HepG2 (cell line): ENCODE measurements at regions not wholly inside any gene's neighbourhood (a gene's known extent, or its start where the extent isn't known, plus 50 kb on each side); places are given as distances from the start of the nearest gene placed in this dataset.

ENCODE experiments used
- ATAC-seq: fragments of 200-7000 bp; cut with Tn5 transposase; 3 replicates; pipeline ENCODE4 v1.9.1; 2020; ENCODE audit warnings: mild to moderate bottlenecking, moderate library complexity
- BruUV-seq: library from RNA; stranded (reverse); fragments of 400-500 nt; replicated peaks from 2 replicates; lab custom pipeline; 2021; lab: Mats Ljungman, UMichigan
- CTCF ChIA-PET: fragments of 300-600 bp; formaldehyde crosslinking; extraction: SDS; loops from one replicate; lab custom pipeline; 2021; ENCODE audit warnings: low total read pairs, inconsistent platforms, low intra/inter-chr PET ratio; lab: Yijun Ruan, JAX
- POLR2A ChIA-PET: fragments of 350-600 bp; sonication (Branson Sonifier 250); formaldehyde crosslinking; loops from one replicate; lab custom pipeline; 2020; ENCODE audit warnings: antibody characterized with exemption, inconsistent platforms; lab: Yijun Ruan, JAX
- DNase-seq: peaks from one replicate; pipeline ENCODE4 v3.0.0-alpha.2; 2015; ENCODE audit warnings: low spot score
- FAIRE-seq: peaks from 3 replicates; lab custom pipeline; 2011; peaks lifted over from hg19 to GRCh38; lab: Jason Lieb, UNC
- H2AFZ ChIP-seq: one replicate; pipeline ENCODE4 v1.6.1; 2011; ENCODE audit warnings: low read length, inconsistent platforms
- H3K27ac ChIP-seq: fragments of 300-600 bp; 3 replicates; pipeline ENCODE4 v1.8.0; 2011; ENCODE audit warnings: mixed run types, mild to moderate bottlenecking, mixed read lengths, low read length, inconsistent platforms; ENCODE audit not compliant: insufficient read depth; ENCODE audit errors: extremely low read length
- H3K27me3 ChIP-seq, 2 experiments: fragments of 200-600 bp in 1 of 2; 2 replicates in 1 of 2; 3 replicates in 1 of 2; pipeline versions ENCODE4 v1.6.0 to v1.8.0; 2011; ENCODE audit warnings: low read length in 2 of 2, mild to moderate bottlenecking in 2 of 2, moderate library complexity in 2 of 2, inconsistent platforms in 1 of 2; ENCODE audit not compliant: insufficient read depth in 2 of 2, control insufficient read depth in 1 of 2
- H3K36me3 ChIP-seq, 2 experiments: fragments of 200-600 bp in 1 of 2; replicated peaks in 1 of 2; 2 replicates in 1 of 2; 3 replicates in 1 of 2; pipeline versions ENCODE4 v1.5.1 to v1.8.0; 2011; ENCODE audit warnings: low read length in 2 of 2, inconsistent platforms in 1 of 2; ENCODE audit not compliant: insufficient read depth in 2 of 2, control insufficient read depth in 1 of 2
- H3K4me1 ChIP-seq: 2 replicates; pipeline ENCODE4 v1.5.1; 2012; ENCODE audit warnings: low read length, inconsistent platforms; ENCODE audit not compliant: insufficient read depth
- H3K4me2 ChIP-seq: 2 replicates; pipeline ENCODE4 v1.6.0; 2011; ENCODE audit warnings: low read depth, low read length, inconsistent platforms
- H3K4me3 ChIP-seq, 3 experiments: fragments of 200-600 bp in 1 of 3; sonication (generic), shearing (Covaris generic) in 1 of 3; replicated peaks in 1 of 3; 2 replicates each; pipeline ENCODE4 v1.5.1; 2011 to 2016; ENCODE audit warnings: low read length in 3 of 3, inconsistent platforms in 2 of 3, low read depth in 2 of 3, mild to moderate bottlenecking in 2 of 3, control low read depth in 1 of 3, mixed read lengths in 1 of 3; ENCODE audit not compliant: insufficient read depth in 1 of 3
- H3K79me2 ChIP-seq: one replicate; pipeline ENCODE4 v1.6.1; 2011; ENCODE audit warnings: low read length, inconsistent platforms; ENCODE audit not compliant: insufficient read depth
- H3K9ac ChIP-seq: 2 replicates; pipeline ENCODE4 v1.6.0; 2011; ENCODE audit warnings: mild to moderate bottlenecking, low read depth, low read length, inconsistent platforms; ENCODE audit not compliant: insufficient read depth
- H3K9me3 ChIP-seq: 2 replicates; pipeline ENCODE4 v1.5.1; 2012; ENCODE audit warnings: mild to moderate bottlenecking, low read length
- H4K20me1 ChIP-seq: 2 replicates; pipeline ENCODE4 v1.6.0; 2011; ENCODE audit warnings: inconsistent platforms, mild to moderate bottlenecking, low read length, moderate library complexity; ENCODE audit not compliant: insufficient read depth
- ATF3 ChIP-seq: sonication (generic); formaldehyde crosslinking; IDR thresholded peaks from 2 replicates; pipeline ENCODE4 v1.4.0; 2020; ENCODE audit warnings: missing genetic modification reagents
- MXI1 ChIP-seq: IDR thresholded peaks from 3 replicates; pipeline ENCODE4 v1.6.1; 2012; ENCODE audit warnings: low read depth, low read length, inconsistent platforms, borderline replicate concordance
- PLRG1 ChIP-seq: fragments of 450-650 bp; conservative IDR thresholded peaks from 2 replicates; pipeline ENCODE4 v1.6.1; 2016
- ZBTB39 ChIP-seq: sonication (generic); formaldehyde crosslinking; IDR thresholded peaks from 2 replicates; pipeline ENCODE4 v1.5.0; 2020; ENCODE audit warnings: missing genetic modification reagents
- ZXDC ChIP-seq: sonication (generic); formaldehyde crosslinking; IDR thresholded peaks from 2 replicates; pipeline ENCODE4 v1.5.0; 2020; ENCODE audit warnings: mild to moderate bottlenecking, missing genetic modification reagents
- in situ Hi-C: cut with HindIII; loops from 2 replicates; pipeline ENCODE4 v1.10.0; 2017; ENCODE audit warnings: low pct_unique_long_range_greater_than_20kb; ENCODE audit not compliant: extremely low pct_ligation_motif_present
- intact Hi-C: fragments of 100-400 bp; cut with micrococcal nuclease; formaldehyde crosslinking; loops from one replicate; pipeline ENCODE4 v1.10.0; 2022; ENCODE audit not compliant: unreplicated experiment

GRCh38 chr2:106638580-106638979 is 151.4 kb downstream of the CD8B2 start (continued):
- TF ChIP-seq ZXDC (no peak), PLRG1 (no peak)

GRCh38 chr2:106642679-106643078 is 155.5 kb downstream of the CD8B2 start:
- DNase-seq (no peak), FAIRE-seq (no peak), ATAC-seq (no peak)
- in situ Hi-C loops = loop anchor here (25.0 kb wide), 1 partner anchor 1520 kb away; no protein-coding TSS in a partner anchor
- no peaks in the 10 kb centered on the region for H4K20me1 ChIP-seq
- H3K27me3 ChIP-seq = peaks cover 2 to 13% of the 10 kb centered on the region in 2 experiments; a peak in 3 of 5 replicates
- H3K4me2 ChIP-seq = no peak overlapping the region
- no peak overlapping the region for H2AFZ ChIP-seq
- no TSS peak for BruUV-seq
- intact Hi-C loops = no loop called here
- H3K79me2 ChIP-seq = no peaks in the 10 kb centered on the region
- POLR2A ChIA-PET = no interaction called here
- no peak overlapping the region for H3K27ac ChIP-seq
- no peaks in the 10 kb centered on the region for H3K9me3 ChIP-seq
- CTCF ChIA-PET = no interaction called here
- H3K36me3 ChIP-seq = no peaks in the 10 kb centered on the region
- no peak overlapping the region for H3K4me3 ChIP-seq
- H3K9ac ChIP-seq = no peak overlapping the region
- H3K4me1 ChIP-seq = no peaks in the 10 kb centered on the region
- TF ChIP-seq ATF3 (CRISPR knock-in tag) (no peak), MXI1 (no peak), ZBTB39 (CRISPR knock-in tag) (no peak)
